HepG2 (cell line): ENCODE measurements at regions not wholly inside any gene's neighbourhood (a gene's known extent, or its start where the extent isn't known, plus 50 kb on each side); places are given as distances from the start of the nearest gene placed in this dataset.
"Not testable (repeated sequence)": the region's sequence is repeated elsewhere in the genome, so short reads cannot be mapped to it uniquely, and the experiment has no call there.

Experiments used
- ATAC-seq: fragments of 200-7000 bp; cut with Tn5 transposase; 3 replicates; pipeline ENCODE4 v1.9.1; 2020; ENCODE audit warnings: mild to moderate bottlenecking, moderate library complexity
- BruUV-seq: library from RNA; stranded (reverse); fragments of 400-500 nt; replicated peaks from 2 replicates; lab custom pipeline; 2021; lab: Mats Ljungman, UMichigan
- CTCF ChIA-PET: fragments of 300-600 bp; formaldehyde crosslinking; extraction: SDS; loops from one replicate; lab custom pipeline; 2021; ENCODE audit warnings: low total read pairs, inconsistent platforms, low intra/inter-chr PET ratio; lab: Yijun Ruan, JAX
- POLR2A ChIA-PET: fragments of 350-600 bp; sonication (Branson Sonifier 250); formaldehyde crosslinking; loops from one replicate; lab custom pipeline; 2020; ENCODE audit warnings: antibody characterized with exemption, inconsistent platforms; lab: Yijun Ruan, JAX
- DNase-seq: peaks from one replicate; pipeline ENCODE4 v3.0.0-alpha.2; 2015; ENCODE audit warnings: low spot score
- FAIRE-seq: peaks from 3 replicates; lab custom pipeline; 2011; peaks lifted over from hg19 to GRCh38; lab: Jason Lieb, UNC
- H2AFZ ChIP-seq: one replicate; pipeline ENCODE4 v1.6.1; 2011; ENCODE audit warnings: low read length, inconsistent platforms
- H3K27ac ChIP-seq: fragments of 300-600 bp; 3 replicates; pipeline ENCODE4 v1.8.0; 2011; ENCODE audit warnings: mixed run types, mild to moderate bottlenecking, mixed read lengths, low read length, inconsistent platforms; ENCODE audit not compliant: insufficient read depth; ENCODE audit errors: extremely low read length
- H3K27me3 ChIP-seq, 2 experiments: fragments of 200-600 bp in 1 of 2; 2 replicates in 1 of 2; 3 replicates in 1 of 2; pipeline versions ENCODE4 v1.6.0 to v1.8.0; 2011; ENCODE audit warnings: low read length in 2 of 2, mild to moderate bottlenecking in 2 of 2, moderate library complexity in 2 of 2, inconsistent platforms in 1 of 2; ENCODE audit not compliant: insufficient read depth in 2 of 2, control insufficient read depth in 1 of 2
- H3K36me3 ChIP-seq, 2 experiments: fragments of 200-600 bp in 1 of 2; replicated peaks in 1 of 2; 2 replicates in 1 of 2; 3 replicates in 1 of 2; pipeline versions ENCODE4 v1.5.1 to v1.8.0; 2011; ENCODE audit warnings: low read length in 2 of 2, inconsistent platforms in 1 of 2; ENCODE audit not compliant: insufficient read depth in 2 of 2, control insufficient read depth in 1 of 2
- H3K4me1 ChIP-seq: 2 replicates; pipeline ENCODE4 v1.5.1; 2012; ENCODE audit warnings: low read length, inconsistent platforms; ENCODE audit not compliant: insufficient read depth
- H3K4me2 ChIP-seq: 2 replicates; pipeline ENCODE4 v1.6.0; 2011; ENCODE audit warnings: low read depth, low read length, inconsistent platforms
- H3K4me3 ChIP-seq, 3 experiments: fragments of 200-600 bp in 1 of 3; sonication (generic), shearing (Covaris generic) in 1 of 3; replicated peaks in 1 of 3; 2 replicates each; pipeline ENCODE4 v1.5.1; 2011 to 2016; ENCODE audit warnings: low read length in 3 of 3, inconsistent platforms in 2 of 3, low read depth in 2 of 3, mild to moderate bottlenecking in 2 of 3, control low read depth in 1 of 3, mixed read lengths in 1 of 3; ENCODE audit not compliant: insufficient read depth in 1 of 3
- H3K79me2 ChIP-seq: one replicate; pipeline ENCODE4 v1.6.1; 2011; ENCODE audit warnings: low read length, inconsistent platforms; ENCODE audit not compliant: insufficient read depth
- H3K9ac ChIP-seq: 2 replicates; pipeline ENCODE4 v1.6.0; 2011; ENCODE audit warnings: mild to moderate bottlenecking, low read depth, low read length, inconsistent platforms; ENCODE audit not compliant: insufficient read depth
- H3K9me3 ChIP-seq: 2 replicates; pipeline ENCODE4 v1.5.1; 2012; ENCODE audit warnings: mild to moderate bottlenecking, low read length
- H4K20me1 ChIP-seq: 2 replicates; pipeline ENCODE4 v1.6.0; 2011; ENCODE audit warnings: inconsistent platforms, mild to moderate bottlenecking, low read length, moderate library complexity; ENCODE audit not compliant: insufficient read depth
- CHD2 ChIP-seq: IDR thresholded peaks from 2 replicates; pipeline ENCODE4 v1.6.1; 2011; ENCODE audit warnings: low read depth, low read length, improper control_type of control experiment
- DNMT3B ChIP-seq: conservative IDR thresholded peaks from 2 replicates; pipeline ENCODE4 v1.6.1; 2016; ENCODE audit warnings: missing biosample characterization, control low read depth
- FOSL2 ChIP-seq: sonication (generic); formaldehyde crosslinking; IDR thresholded peaks from 2 replicates; pipeline ENCODE4 v1.4.0; 2020; ENCODE audit warnings: missing genetic modification reagents
- MNT ChIP-seq: fragments of 450-650 bp; IDR thresholded peaks from 2 replicates; pipeline ENCODE4 v1.6.1; 2016
- PHF8 ChIP-seq: sonication (generic); formaldehyde crosslinking; IDR thresholded peaks from 2 replicates; pipeline ENCODE4 v1.5.0; 2020; ENCODE audit warnings: missing genetic modification reagents
- RAD21 ChIP-seq: fragments of 450-650 bp; formaldehyde crosslinking; IDR thresholded peaks from 2 replicates; pipeline ENCODE4 v1.5.0; 2020; ENCODE audit warnings: mild to moderate bottlenecking
- STAG1 ChIP-seq: sonication (generic); formaldehyde crosslinking; IDR thresholded peaks from 2 replicates; pipeline ENCODE4 v1.4.0; 2020; ENCODE audit warnings: missing genetic modification reagents
- ZNF616 ChIP-seq: sonication (generic); formaldehyde crosslinking; IDR thresholded peaks from 2 replicates; pipeline ENCODE4 v1.5.0; 2020; ENCODE audit warnings: low read depth, mild to moderate bottlenecking, missing genetic modification reagents
- WGBS: methylation state at CpG from one replicate; pipeline ENCODE4 v1.1.6; 2017; ENCODE audit warnings: low lambda C conversion rate; 5-methylcytosine and 5-hydroxymethylcytosine counted together
- in situ Hi-C: cut with HindIII; loops from 2 replicates; pipeline ENCODE4 v1.10.0; 2017; ENCODE audit warnings: low pct_unique_long_range_greater_than_20kb; ENCODE audit not compliant: extremely low pct_ligation_motif_present
- intact Hi-C: fragments of 100-400 bp; cut with micrococcal nuclease; formaldehyde crosslinking; loops from one replicate; pipeline ENCODE4 v1.10.0; 2022; ENCODE audit not compliant: unreplicated experiment
- TF ChIP-seq, protein P1 (sequence below): sonication (generic); formaldehyde crosslinking; IDR thresholded peaks from 2 replicates; pipeline ENCODE4 v1.4.0; 2020; ENCODE audit warnings: missing genetic modification reagents
- TF ChIP-seq, protein P2 (sequence below): sonication (generic); formaldehyde crosslinking; IDR thresholded peaks from 2 replicates; pipeline ENCODE4 v1.5.0; 2020; ENCODE audit warnings: mild to moderate bottlenecking, missing genetic modification reagents, moderate library complexity

DNA sequence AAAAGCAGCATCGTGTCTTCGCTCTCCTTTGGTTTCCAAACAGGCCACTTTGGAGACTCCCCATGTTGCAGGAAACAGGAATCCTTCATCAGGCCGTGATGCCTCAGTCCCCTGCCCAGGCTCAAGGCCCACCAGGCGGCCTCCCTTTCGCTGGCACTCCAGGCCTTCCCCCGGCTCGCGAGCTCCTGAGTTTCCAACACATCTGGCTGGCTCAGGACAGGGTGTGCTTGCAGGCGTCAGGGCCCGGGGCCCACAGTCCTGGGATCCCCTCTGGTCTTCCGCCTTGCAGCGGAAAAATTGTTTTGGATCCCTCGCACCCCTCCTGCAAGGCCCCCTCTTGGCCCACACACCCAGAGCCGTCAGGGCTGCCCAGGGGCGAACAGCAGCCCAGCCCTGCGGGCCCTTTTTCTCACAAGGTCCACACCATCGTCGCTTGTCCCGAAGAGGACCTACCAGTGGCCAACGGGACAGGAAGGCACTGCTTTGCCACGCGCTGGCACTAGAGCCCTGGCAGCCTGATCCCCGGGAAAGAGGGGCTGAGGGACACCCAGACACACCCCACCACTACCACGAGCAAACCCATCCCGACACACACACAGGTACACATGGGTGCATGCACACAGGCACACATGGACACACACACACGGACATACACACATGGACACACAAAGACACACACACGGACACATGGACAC, 1930.9 kb upstream of the DEFB115 start:
- no peak for FAIRE-seq
- ATAC-seq, result peak; percentile 78
- in situ Hi-C loops, result no loop called here
- no peak for DNase-seq
- intact Hi-C loops, result loop anchor here (5.0 kb wide), 1 partner anchor 1031 kb away; no protein-coding TSS in a partner anchor
- no peaks in the 10 kb centered on the region for H3K4me1 ChIP-seq
- POLR2A ChIA-PET, result no interaction called here
- no TSS peak for BruUV-seq
- TF ChIP-seq DNMT3B (CRISPR knock-in tag) (no peak), PHF8 (CRISPR knock-in tag) (no peak), ZNF616 (CRISPR knock-in tag) (no peak), MNT (peak; percentile 86)
- H3K27me3 ChIP-seq, result no peaks in the 10 kb centered on the region; a peak in 1 of 5 replicates
- WGBS, result 37% methylated on average over 27 of the region's 27 CpGs
- H3K27ac ChIP-seq, result no peak overlapping the region
- H3K4me2 ChIP-seq, result no peak overlapping the region
- H4K20me1 ChIP-seq, result no peaks in the 10 kb centered on the region
- H3K4me3 ChIP-seq, result no peak overlapping the region
- H3K9ac ChIP-seq, result no peak overlapping the region
- H3K79me2 ChIP-seq, result no peaks in the 10 kb centered on the region
- H3K9me3 ChIP-seq, result peaks cover 45% of the 10 kb centered on the region
- no peak overlapping the region for H2AFZ ChIP-seq
- no peaks in the 10 kb centered on the region for H3K36me3 ChIP-seq
- CTCF ChIA-PET, result no interaction called here

DNA sequence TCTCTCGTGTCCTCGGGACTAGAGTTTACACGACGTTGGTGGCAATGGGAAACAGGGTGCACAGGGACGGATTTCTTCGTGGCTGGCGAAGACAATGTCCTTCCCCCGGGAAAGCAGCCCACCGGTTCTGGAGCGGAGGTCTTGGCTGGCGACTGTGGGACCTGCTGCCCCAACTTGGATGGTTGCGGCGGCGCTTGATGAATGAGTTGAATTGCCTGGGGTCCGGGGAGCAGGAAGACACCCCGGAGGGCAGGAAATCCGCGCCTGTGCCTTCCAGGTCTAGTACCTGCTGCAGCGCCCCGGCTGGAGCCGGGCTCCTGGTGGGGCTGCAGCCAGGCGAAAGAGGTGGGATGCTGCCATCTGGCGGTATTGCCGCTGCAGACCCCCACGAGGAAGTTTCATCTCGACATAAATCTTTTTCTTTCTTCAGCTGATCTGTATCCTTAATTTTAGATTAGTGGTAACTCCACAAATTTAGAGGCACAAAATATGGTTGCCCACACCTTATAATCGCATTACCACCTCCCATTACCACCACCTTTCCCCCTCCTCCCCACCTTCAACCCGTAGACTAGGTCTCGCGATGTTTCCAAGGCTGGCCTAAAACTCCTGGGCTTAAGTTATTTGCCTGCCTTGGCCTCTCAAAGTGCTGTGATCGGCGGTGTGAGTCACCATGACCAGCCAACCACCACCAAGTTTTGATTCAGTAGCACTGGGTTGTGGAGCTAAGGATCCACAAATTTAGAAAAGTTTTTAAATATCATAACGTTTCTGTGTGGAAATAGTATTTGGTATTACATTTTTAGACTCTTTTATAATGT, 1929.7 kb upstream of the DEFB115 start:
- CTCF ChIA-PET, H4K20me1 ChIP-seq, BruUV-seq, H3K27ac ChIP-seq, POLR2A ChIA-PET, H2AFZ ChIP-seq, in situ Hi-C loops, DNase-seq, FAIRE-seq, H3K4me3 ChIP-seq, H3K36me3 ChIP-seq, H3K9ac ChIP-seq, H3K27me3 ChIP-seq, H3K4me1 ChIP-seq, H3K79me2 ChIP-seq: not testable (repeated sequence)
- intact Hi-C loops, result loop anchor here (5.0 kb wide), 1 partner anchor 1029 kb away; no protein-coding TSS in a partner anchor
- 17% methylated on average over 33 of the region's 33 CpGs for WGBS
- H3K4me2 ChIP-seq, result 0 out of 2 replicates have a peak overlapping the region, but pooled peaks have one; percentile 12
- peak; percentile 78 for ATAC-seq
- TF ChIP-seq STAG1 (CRISPR knock-in tag) (peak; percentile 59), FOSL2 (CRISPR knock-in tag) (peak; percentile 32; the same call in 1 of the 2 replicates), CHD2 (0 out of 2 replicates have a peak, but pooled peaks have one; percentile 49), RAD21 (CRISPR knock-in tag) (peak; percentile 60)
- TF ChIP-seq, protein P1, sequence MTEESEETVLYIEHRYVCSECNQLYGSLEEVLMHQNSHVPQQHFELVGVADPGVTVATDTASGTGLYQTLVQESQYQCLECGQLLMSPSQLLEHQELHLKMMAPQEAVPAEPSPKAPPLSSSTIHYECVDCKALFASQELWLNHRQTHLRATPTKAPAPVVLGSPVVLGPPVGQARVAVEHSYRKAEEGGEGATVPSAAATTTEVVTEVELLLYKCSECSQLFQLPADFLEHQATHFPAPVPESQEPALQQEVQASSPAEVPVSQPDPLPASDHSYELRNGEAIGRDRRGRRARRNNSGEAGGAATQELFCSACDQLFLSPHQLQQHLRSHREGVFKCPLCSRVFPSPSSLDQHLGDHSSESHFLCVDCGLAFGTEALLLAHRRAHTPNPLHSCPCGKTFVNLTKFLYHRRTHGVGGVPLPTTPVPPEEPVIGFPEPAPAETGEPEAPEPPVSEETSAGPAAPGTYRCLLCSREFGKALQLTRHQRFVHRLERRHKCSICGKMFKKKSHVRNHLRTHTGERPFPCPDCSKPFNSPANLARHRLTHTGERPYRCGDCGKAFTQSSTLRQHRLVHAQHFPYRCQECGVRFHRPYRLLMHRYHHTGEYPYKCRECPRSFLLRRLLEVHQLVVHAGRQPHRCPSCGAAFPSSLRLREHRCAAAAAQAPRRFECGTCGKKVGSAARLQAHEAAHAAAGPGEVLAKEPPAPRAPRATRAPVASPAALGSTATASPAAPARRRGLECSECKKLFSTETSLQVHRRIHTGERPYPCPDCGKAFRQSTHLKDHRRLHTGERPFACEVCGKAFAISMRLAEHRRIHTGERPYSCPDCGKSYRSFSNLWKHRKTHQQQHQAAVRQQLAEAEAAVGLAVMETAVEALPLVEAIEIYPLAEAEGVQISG (CRISPR knock-in tag), result peak; percentile 39; the same call in 1 of the 2 replicates
- TF ChIP-seq, protein P2, sequence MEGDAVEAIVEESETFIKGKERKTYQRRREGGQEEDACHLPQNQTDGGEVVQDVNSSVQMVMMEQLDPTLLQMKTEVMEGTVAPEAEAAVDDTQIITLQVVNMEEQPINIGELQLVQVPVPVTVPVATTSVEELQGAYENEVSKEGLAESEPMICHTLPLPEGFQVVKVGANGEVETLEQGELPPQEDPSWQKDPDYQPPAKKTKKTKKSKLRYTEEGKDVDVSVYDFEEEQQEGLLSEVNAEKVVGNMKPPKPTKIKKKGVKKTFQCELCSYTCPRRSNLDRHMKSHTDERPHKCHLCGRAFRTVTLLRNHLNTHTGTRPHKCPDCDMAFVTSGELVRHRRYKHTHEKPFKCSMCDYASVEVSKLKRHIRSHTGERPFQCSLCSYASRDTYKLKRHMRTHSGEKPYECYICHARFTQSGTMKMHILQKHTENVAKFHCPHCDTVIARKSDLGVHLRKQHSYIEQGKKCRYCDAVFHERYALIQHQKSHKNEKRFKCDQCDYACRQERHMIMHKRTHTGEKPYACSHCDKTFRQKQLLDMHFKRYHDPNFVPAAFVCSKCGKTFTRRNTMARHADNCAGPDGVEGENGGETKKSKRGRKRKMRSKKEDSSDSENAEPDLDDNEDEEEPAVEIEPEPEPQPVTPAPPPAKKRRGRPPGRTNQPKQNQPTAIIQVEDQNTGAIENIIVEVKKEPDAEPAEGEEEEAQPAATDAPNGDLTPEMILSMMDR, result peak; percentile 53
- peaks cover 53% of the 10 kb centered on the region for H3K9me3 ChIP-seq
